HUES6 (cell line): ENCODE measurements at regions not wholly inside any gene's neighbourhood (a gene's known extent, or its start where the extent isn't known, plus 50 kb on each side); places are given as distances from the start of the nearest gene placed in this dataset.

Source experiments
- H3K27ac ChIP-seq: 2 replicates; pipeline ENCODE4 v1.7.0; 2013; ENCODE audit warnings: low read depth, mild to moderate bottlenecking, low read length, inconsistent platforms
- H3K27me3 ChIP-seq: 2 replicates; pipeline ENCODE4 v1.6.1; 2013; ENCODE audit warnings: low read length; ENCODE audit not compliant: control insufficient read depth, insufficient read depth
- H3K36me3 ChIP-seq: 2 replicates; pipeline ENCODE4 v1.6.1; 2013; ENCODE audit warnings: low read length; ENCODE audit not compliant: control insufficient read depth, insufficient read depth
- H3K4me1 ChIP-seq: 2 replicates; pipeline ENCODE4 v1.6.1; 2013; ENCODE audit warnings: low read length; ENCODE audit not compliant: control insufficient read depth, insufficient read depth
- H3K4me3 ChIP-seq: 2 replicates; pipeline ENCODE4 v1.5.1; 2013; ENCODE audit warnings: low read depth, low read length
- H3K9ac ChIP-seq: one replicate; pipeline ENCODE4 v1.6.1; 2013; ENCODE audit warnings: mild to moderate bottlenecking, low read length
- H3K9me3 ChIP-seq: 2 replicates; pipeline ENCODE4 v1.6.1; 2013; ENCODE audit warnings: low read depth, low read length; ENCODE audit not compliant: control insufficient read depth, insufficient read depth

DNA sequence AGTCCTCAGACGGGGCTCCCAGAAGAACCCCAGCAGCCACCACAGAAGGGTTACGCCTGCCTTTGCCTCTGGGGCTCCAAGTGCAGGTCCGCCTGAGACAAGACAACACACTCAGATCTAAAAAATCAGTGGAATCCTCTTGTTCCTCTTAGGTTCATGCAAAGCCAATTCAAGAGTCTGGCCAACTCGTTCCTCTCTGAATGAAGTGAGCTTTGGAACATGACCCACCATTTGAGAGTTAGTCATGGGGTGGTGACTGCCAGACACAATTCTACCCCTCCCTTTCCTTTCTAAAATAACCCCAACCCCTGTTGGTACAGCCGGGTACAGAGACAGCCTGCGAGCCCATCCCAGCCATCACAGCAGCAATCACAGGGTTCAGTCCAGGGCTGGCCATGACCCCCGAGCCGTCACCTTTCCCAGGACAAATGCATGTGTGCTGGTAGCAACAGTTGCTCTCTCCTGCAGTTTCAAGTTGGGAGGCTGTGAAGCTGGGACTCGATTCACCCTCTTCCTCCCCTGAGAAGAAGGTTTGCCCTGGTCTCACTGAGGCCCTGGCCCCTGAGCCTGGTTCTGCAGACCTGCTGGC lies 183.1 kb upstream of the SH3BP4 start:
- Histone ChIP-seq H3K4me3 (no peak overlapping the region), H3K36me3 (no peaks in the 10 kb centered on the region), H3K9ac (no peak overlapping the region), H3K27me3 (no peaks in the 10 kb centered on the region), H3K4me1 (peaks cover 38% of the 10 kb centered on the region), H3K9me3 (no peaks in the 10 kb centered on the region), H3K27ac (no peak overlapping the region)

DNA sequence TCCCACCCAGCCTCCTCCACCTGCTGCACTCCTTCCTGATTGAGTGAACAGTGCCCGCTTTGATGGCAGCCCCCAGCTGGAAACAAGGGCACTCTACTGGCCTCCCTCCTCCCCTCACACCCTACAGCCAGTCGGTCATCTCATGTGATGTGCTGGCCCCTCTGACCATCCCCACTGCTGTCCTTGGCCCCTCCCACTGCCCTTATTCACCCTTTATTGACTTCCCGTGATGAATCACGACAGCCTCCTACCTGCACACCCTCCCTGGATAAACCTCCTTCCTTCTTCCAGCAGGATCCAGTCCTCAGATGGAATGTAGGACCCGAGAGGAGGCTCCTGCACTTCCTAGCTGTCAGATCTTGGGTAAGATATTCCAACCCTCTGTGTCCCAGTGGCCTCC lies 186.5 kb upstream of the SH3BP4 start:
- Histone ChIP-seq H3K4me1 (peaks cover 8% of the 10 kb centered on the region), H3K36me3 (no peaks in the 10 kb centered on the region), H3K9me3 (peaks cover 9% of the 10 kb centered on the region; the same call in 1 of the 2 replicates), H3K27ac (no peak overlapping the region), H3K9ac (no peak overlapping the region), H3K4me3 (no peak overlapping the region), H3K27me3 (no peaks in the 10 kb centered on the region)

DNA sequence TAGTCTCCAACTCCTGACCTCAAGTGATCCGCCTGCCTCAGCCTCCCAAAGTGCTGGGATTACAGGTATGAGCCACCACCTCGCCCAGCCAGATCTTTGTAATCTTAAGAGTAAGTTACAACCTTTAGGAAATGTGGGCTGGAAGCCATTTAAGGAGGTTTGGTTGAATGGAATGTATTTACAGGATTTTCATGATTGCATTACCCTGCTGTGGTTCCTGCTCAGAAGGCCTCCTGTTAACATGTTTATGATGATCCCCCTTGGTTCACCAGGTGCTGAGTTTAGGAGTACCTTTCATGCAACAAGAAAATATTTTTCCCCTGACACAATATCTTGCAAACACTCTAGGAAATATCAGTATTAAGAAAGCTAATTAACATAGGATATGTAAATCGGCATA lies 187.4 kb upstream of the SH3BP4 start:
- Histone ChIP-seq H3K36me3 (no peaks in the 10 kb centered on the region), H3K9ac (no peak overlapping the region), H3K4me1 (peaks cover 3% of the 10 kb centered on the region; the same call in 1 of the 2 replicates), H3K27me3 (no peaks in the 10 kb centered on the region), H3K27ac (no peak overlapping the region), H3K4me3 (no peak overlapping the region), H3K9me3 (peaks cover 16% of the 10 kb centered on the region; the same call in 1 of the 2 replicates)

- H3K4me1 ChIP-seq: peaks cover 3% of the 10 kb centered on the region; the same call in 1 of the 2 replicates
- no peaks in the 10 kb centered on the region for H3K36me3 ChIP-seq
Observed at GRCh38 chr2:234763002-234763873, 188.6 kb upstream of the SH3BP4 start.

GRCh38 chr2:234761910-234762309 lies 189.9 kb upstream of the SH3BP4 start:
- H3K4me1 ChIP-seq: peaks cover 3% of the 10 kb centered on the region; the same call in 1 of the 2 replicates

More at GRCh38 chr2:234763002-234763873, 188.6 kb upstream of the SH3BP4 start:
- no peak overlapping the region for H3K27ac ChIP-seq
- no peak overlapping the region for H3K9ac ChIP-seq
- no peaks in the 10 kb centered on the region for H3K27me3 ChIP-seq
- peaks cover 16% of the 10 kb centered on the region; the same call in 1 of the 2 replicates for H3K9me3 ChIP-seq
- no peak overlapping the region for H3K4me3 ChIP-seq

DNA sequence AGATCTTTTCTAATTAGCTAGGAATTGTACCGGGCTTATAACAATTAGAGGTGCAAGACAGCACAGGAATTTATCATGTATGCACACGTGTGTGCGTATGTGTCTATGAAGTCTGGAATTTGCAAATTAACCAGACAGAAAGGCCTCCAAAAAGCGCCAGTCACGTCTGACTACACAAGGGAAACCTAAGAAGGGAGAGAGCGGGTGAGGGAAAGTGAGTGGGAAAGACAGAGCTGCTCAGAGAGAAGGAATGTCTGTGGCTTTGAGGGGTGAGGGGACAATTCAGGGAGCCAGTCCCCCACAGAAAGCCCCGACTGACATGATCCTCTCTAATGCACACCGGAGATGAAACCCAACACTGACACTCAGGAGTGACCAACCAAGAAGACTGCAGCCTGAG lies 197.7 kb upstream of the SH3BP4 start:
- H3K9me3 ChIP-seq: no peaks in the 10 kb centered on the region
- H3K27me3 ChIP-seq: no peaks in the 10 kb centered on the region
- H3K27ac ChIP-seq: no peak overlapping the region
- no peak overlapping the region for H3K4me3 ChIP-seq
- no peaks in the 10 kb centered on the region for H3K36me3 ChIP-seq
- no peak overlapping the region for H3K9ac ChIP-seq
- H3K4me1 ChIP-seq: no peaks in the 10 kb centered on the region

More at GRCh38 chr2:234761910-234762309, 189.9 kb upstream of the SH3BP4 start:
- no peak overlapping the region for H3K9ac ChIP-seq
- peaks cover 16% of the 10 kb centered on the region; the same call in 1 of the 2 replicates for H3K9me3 ChIP-seq
- no peak overlapping the region for H3K4me3 ChIP-seq
- no peaks in the 10 kb centered on the region for H3K27me3 ChIP-seq
- H3K27ac ChIP-seq: no peak overlapping the region
- no peaks in the 10 kb centered on the region for H3K36me3 ChIP-seq

GRCh38 chr2:234753701-234754100 lies 198.1 kb upstream of the SH3BP4 start:
- no peaks in the 10 kb centered on the region for H3K4me1 ChIP-seq
- H3K27ac ChIP-seq: no peak overlapping the region
- H3K4me3 ChIP-seq: no peak overlapping the region
- no peak overlapping the region for H3K9ac ChIP-seq
- H3K36me3 ChIP-seq: no peaks in the 10 kb centered on the region
- H3K27me3 ChIP-seq: no peaks in the 10 kb centered on the region
- no peaks in the 10 kb centered on the region for H3K9me3 ChIP-seq

- Histone ChIP-seq H3K27ac (no peak overlapping the region), H3K9me3 (no peaks in the 10 kb centered on the region; the same call in 1 of the 2 replicates), H3K4me1 (no peaks in the 10 kb centered on the region), H3K4me3 (no peak overlapping the region), H3K27me3 (no peaks in the 10 kb centered on the region), H3K36me3 (no peaks in the 10 kb centered on the region), H3K9ac (no peak overlapping the region)
Observed at GRCh38 chr2:234752966-234753365, 198.9 kb upstream of the SH3BP4 start.

DNA sequence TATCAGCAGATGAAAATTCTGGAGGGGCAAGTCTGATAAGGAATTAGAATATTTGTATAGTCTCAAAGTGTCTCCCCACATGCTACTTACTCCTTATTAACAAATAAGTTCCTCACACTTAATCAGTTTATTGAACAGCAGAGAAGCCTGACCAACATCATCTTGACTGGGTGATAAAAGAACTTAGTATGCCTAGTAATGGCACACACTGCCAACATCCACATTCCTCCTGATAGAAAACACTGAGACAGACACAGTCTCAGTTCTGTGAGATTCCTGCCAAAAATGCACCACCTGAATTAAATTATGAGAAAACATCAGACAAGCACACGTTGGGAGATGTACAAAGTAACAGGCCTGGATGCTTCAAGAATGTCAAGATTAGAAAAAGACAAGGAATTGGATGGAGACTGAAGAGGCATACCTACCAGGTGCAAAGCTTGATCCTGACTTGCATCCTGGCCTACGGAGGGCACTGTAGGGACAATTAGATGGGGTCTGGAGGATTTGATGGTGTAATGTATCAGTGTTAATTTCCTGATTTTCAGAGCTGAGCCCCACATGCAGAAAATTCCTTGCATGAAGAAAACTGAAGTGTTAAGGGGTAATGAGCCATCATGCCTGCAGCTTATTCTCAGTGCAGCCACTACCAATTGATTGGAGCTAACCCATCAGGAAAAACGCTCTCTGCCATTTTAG lies 200.4 kb upstream of the SH3BP4 start:
- H3K9ac ChIP-seq: no peak overlapping the region
- no peaks in the 10 kb centered on the region for H3K36me3 ChIP-seq
- no peak overlapping the region for H3K4me3 ChIP-seq
- H3K27me3 ChIP-seq: no peaks in the 10 kb centered on the region
- H3K27ac ChIP-seq: no peak overlapping the region
- H3K9me3 ChIP-seq: no peaks in the 10 kb centered on the region; the same call in 1 of the 2 replicates
- no peaks in the 10 kb centered on the region for H3K4me1 ChIP-seq

GRCh38 chr2:234747833-234748559 lies 203.8 kb upstream of the SH3BP4 start:
- no peak overlapping the region for H3K4me3 ChIP-seq
- H3K27ac ChIP-seq: no peak overlapping the region
- H3K4me1 ChIP-seq: no peaks in the 10 kb centered on the region
- no peaks in the 10 kb centered on the region for H3K27me3 ChIP-seq
- H3K9me3 ChIP-seq: no peaks in the 10 kb centered on the region; the same call in 1 of the 2 replicates
- no peak overlapping the region for H3K9ac ChIP-seq
- H3K36me3 ChIP-seq: no peaks in the 10 kb centered on the region
